ENCODE measurements at regions not wholly inside any gene's neighbourhood (a gene's known extent, or its start where the extent isn't known, plus 50 kb on each side); places are given as distances from the start of the nearest gene placed in this dataset.

GRCh38 chr9:95368377-95369160 lies 51.1 kb upstream of the FANCC start:
- H3K4me3 Mint-ChIP-seq, result no peak overlapping the region
- POLR2A ChIA-PET, result no interaction called here
- WGBS (ENCODE audit: insufficient coverage), result 96% methylated on average over 18 of the region's 19 CpGs

More at GRCh38 chr9:95368377-95369160, 51.1 kb upstream of the FANCC start:
- H3K9me3 Mint-ChIP-seq (ENCODE audit: insufficient read depth), result no peaks in the 10 kb centered on the region
- no peak for TF ChIP-seq EZH2 (IDR thresholded peaks at IDR 0.05; ENCODE audit: borderline replicate concordance, insufficient read depth, low read depth, low read length, poor library complexity, severe bottlenecking)
- TF ChIP-seq CTCF (IDR thresholded peaks at IDR 0.05), result no peak
- H3K4me1 Mint-ChIP-seq, result no peaks in the 10 kb centered on the region
- Histone ChIP-seq H3K4me2 (replicated peaks; ENCODE audit: low read depth, low read length, poor library complexity, severe bottlenecking) (no peak overlapping the region), H3K79me2 (ENCODE audit: control insufficient read depth, insufficient read depth, low read length) (no peaks in the 10 kb centered on the region), H3K4me3 (ENCODE audit: control extremely low read depth in 1 of 5, extremely low read depth in 1 of 5, insufficient read depth in 1 of 5, low read depth in 2 of 5, low read length in 4 of 5) (no peak overlapping the region), H3K9me3 (ENCODE audit: control extremely low read depth in 1 of 3, control insufficient read depth in 2 of 3, insufficient read depth in 1 of 3, low read length in 2 of 3) (peaks cover 0 to 5% (median 0%) of the 10 kb centered on the region in 3 donors), H3K4me1 (ENCODE audit: control insufficient read depth in 2 of 2, insufficient read depth in 2 of 2, low read length in 2 of 2) (no peaks in the 10 kb centered on the region), H3K36me3 (replicated peaks in 1 of 2; ENCODE audit: control extremely low read depth in 1 of 2, control insufficient read depth in 1 of 2, extremely low read depth in 1 of 2, insufficient read depth in 2 of 2, low read length in 1 of 2) (no peaks in the 10 kb centered on the region), H3K27me3 (replicated peaks in 1 of 4; ENCODE audit: control extremely low read depth in 1 of 4, control insufficient read depth in 3 of 4, insufficient read depth in 4 of 4, low read length in 3 of 4) (peaks cover 0 to 7% (median 2%) of the 10 kb centered on the region in 4 experiments), H4K20me1 (ENCODE audit: control insufficient read depth, insufficient read depth, low read length, poor library complexity, severe bottlenecking) (no peaks in the 10 kb centered on the region), H2AFZ (ENCODE audit: insufficient read depth, low read depth, low read length, poor library complexity, severe bottlenecking) (no peak overlapping the region), H3K27ac (ENCODE audit: low read length in 2 of 2) (no peak overlapping the region), H3K9ac (ENCODE audit: low read length) (no peak overlapping the region)
- intact Hi-C loops (cut with micrococcal nuclease), result no loop called here
- peaks cover 48% of the 10 kb centered on the region for H3K27me3 Mint-ChIP-seq
- ATAC-seq (ENCODE audit: low read depth), result no peak
- DNase-seq, result no peak
- CTCF ChIA-PET, result no interaction called here
- H3K27ac Mint-ChIP-seq, result no peak overlapping the region

Data from B cell (primary cell).